ENCODE measurements at regions not wholly inside any gene's neighbourhood (a gene's known extent, or its start where the extent isn't known, plus 50 kb on each side); places are given as distances from the start of the nearest gene placed in this dataset.

- Histone ChIP-seq H3K9ac (ENCODE audit: extremely low read depth, low read length, poor library complexity, severe bottlenecking) (no peak overlapping the region), H3K27me3 (ENCODE audit: control insufficient read depth, insufficient read depth, low read length, poor library complexity, severe bottlenecking) (peaks cover 6% of the 10 kb centered on the region), H3K4me3 (ENCODE audit: low read length) (no peak overlapping the region), H3K36me3 (ENCODE audit: control insufficient read depth, insufficient read depth, low read length) (no peaks in the 10 kb centered on the region), H3K27ac (ENCODE audit: low read depth, low read length) (no peak overlapping the region), H3K4me1 (ENCODE audit: control insufficient read depth, insufficient read depth, low read length) (no peaks in the 10 kb centered on the region), H3K9me3 (ENCODE audit: control insufficient read depth, low read length) (no peaks in the 10 kb centered on the region)
- WGBS, 2 experiments (ENCODE audit: insufficient coverage in 1 of 2, insufficient read length in 1 of 2): 94% methylated on average over 8 to 13 of the region's 13 CpGs
- Mint-ChIP-seq H3K4me3 (no peak overlapping the region), H3K36me3 (ENCODE audit: low read depth) (no peaks in the 10 kb centered on the region), H3K4me1 (peaks cover 4% of the 10 kb centered on the region), H3K9me3 (no peaks in the 10 kb centered on the region), H3K27ac (no peak overlapping the region), H3K27me3 (ENCODE audit: insufficient read depth) (peaks cover 15% of the 10 kb centered on the region)
- no peak for DNase-seq
- no peak for TF ChIP-seq CTCF (conservative IDR thresholded peaks at IDR 0.05)
Measured at GRCh38 chr3:3577823-3578222, 221.4 kb upstream of the LRRN1 start.

- Histone ChIP-seq H3K9me3 (ENCODE audit: control insufficient read depth, low read length) (no peaks in the 10 kb centered on the region), H3K27ac (ENCODE audit: low read depth, low read length) (no peak overlapping the region), H3K4me1 (ENCODE audit: control insufficient read depth, insufficient read depth, low read length) (no peaks in the 10 kb centered on the region), H3K4me3 (ENCODE audit: low read length) (no peak overlapping the region), H3K36me3 (ENCODE audit: control insufficient read depth, insufficient read depth, low read length) (no peaks in the 10 kb centered on the region), H3K9ac (ENCODE audit: extremely low read depth, low read length, poor library complexity, severe bottlenecking) (no peak overlapping the region), H3K27me3 (ENCODE audit: control insufficient read depth, insufficient read depth, low read length, poor library complexity, severe bottlenecking) (no peaks in the 10 kb centered on the region)
- no peak for TF ChIP-seq CTCF (conservative IDR thresholded peaks at IDR 0.05)
- Mint-ChIP-seq H3K27me3 (ENCODE audit: insufficient read depth) (no peaks in the 10 kb centered on the region), H3K36me3 (ENCODE audit: low read depth) (no peaks in the 10 kb centered on the region), H3K9me3 (no peaks in the 10 kb centered on the region), H3K4me1 (peaks cover 4% of the 10 kb centered on the region), H3K27ac (no peak overlapping the region), H3K4me3 (no peak overlapping the region)
- no peak for DNase-seq
- 100% methylated on average over 1 of the region's 1 CpG for WGBS, 2 experiments (ENCODE audit: insufficient coverage in 1 of 2, insufficient read length in 1 of 2)
Measured at GRCh38 chr3:3573341-3573740, 225.9 kb upstream of the LRRN1 start.

DNA sequence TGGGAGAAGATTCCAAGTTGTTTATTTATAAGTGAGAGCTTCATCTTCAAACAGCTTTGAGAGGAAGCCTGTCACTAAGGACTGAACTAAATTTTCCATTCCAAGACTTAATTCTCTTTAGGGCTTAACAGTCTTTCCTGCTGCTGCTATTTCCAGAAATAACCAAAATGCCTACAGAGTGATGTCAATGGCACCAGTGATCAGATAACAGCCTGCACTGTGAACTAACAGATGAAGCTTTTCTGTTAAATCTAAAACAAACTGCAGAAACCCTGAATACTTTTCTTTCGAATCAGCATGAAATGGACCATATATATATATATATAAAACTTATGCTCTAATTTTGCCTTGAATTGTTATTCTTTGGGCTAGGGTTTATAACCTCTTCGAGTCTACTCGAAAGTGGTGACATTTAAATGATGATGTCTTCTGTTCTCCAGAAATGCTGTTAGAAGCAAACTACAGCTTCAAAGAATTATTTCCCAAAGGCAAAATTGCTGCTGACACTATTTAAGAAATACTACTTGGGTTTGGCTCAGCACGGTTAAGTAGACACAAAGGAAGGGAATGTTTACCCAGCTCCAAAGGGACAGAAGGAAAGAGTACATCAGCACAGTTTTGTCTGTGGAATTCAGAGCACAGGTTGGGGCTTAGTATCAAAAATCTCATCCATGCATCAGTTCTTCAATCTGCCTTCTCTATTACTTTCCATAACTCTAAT, 238.5 kb upstream of the LRRN1 start:
- no peak overlapping the region for H3K4me3 ChIP-seq (ENCODE audit: low read length)
- Mint-ChIP-seq H3K27ac (no peak overlapping the region), H3K36me3 (ENCODE audit: low read depth) (no peaks in the 10 kb centered on the region)

More for the DNA sequence above, 238.5 kb upstream of the LRRN1 start:
- Mint-ChIP-seq H3K9me3 (no peaks in the 10 kb centered on the region), H3K27me3 (ENCODE audit: insufficient read depth) (peaks cover 14% of the 10 kb centered on the region), H3K4me1 (no peaks in the 10 kb centered on the region), H3K4me3 (no peak overlapping the region)
- H3K27me3 ChIP-seq (ENCODE audit: control insufficient read depth, insufficient read depth, low read length, poor library complexity, severe bottlenecking): no peaks in the 10 kb centered on the region
- no peaks in the 10 kb centered on the region for H3K9me3 ChIP-seq (ENCODE audit: control insufficient read depth, low read length)
- H3K4me1 ChIP-seq (ENCODE audit: control insufficient read depth, insufficient read depth, low read length): no peaks in the 10 kb centered on the region
- no peak overlapping the region for H3K9ac ChIP-seq (ENCODE audit: extremely low read depth, low read length, poor library complexity, severe bottlenecking)
- H3K36me3 ChIP-seq (ENCODE audit: control insufficient read depth, insufficient read depth, low read length): no peaks in the 10 kb centered on the region
- no peak for DNase-seq
- no peak overlapping the region for H3K27ac ChIP-seq (ENCODE audit: low read depth, low read length)
- 96 to 97% methylated on average over 3 of the region's 4 CpGs for WGBS, 2 experiments (ENCODE audit: insufficient coverage in 1 of 2, insufficient read length in 1 of 2)
- TF ChIP-seq CTCF (conservative IDR thresholded peaks at IDR 0.05): no peak
